IgD-negative memory B cell (primary cell): ENCODE measurements at regions not wholly inside any gene's neighbourhood (a gene's known extent, or its start where the extent isn't known, plus 50 kb on each side); places are given as distances from the start of the nearest gene placed in this dataset.

ENCODE experiments used
- H3K27ac Mint-ChIP-seq, 3 donors: one replicate each; pipeline ENCODE4 v1.8.0; 2020 to 2022; ENCODE audit warnings: mild to moderate bottlenecking in 3 of 3, mixed read lengths in 3 of 3, moderate library complexity in 1 of 3
- H3K27me3 Mint-ChIP-seq: one replicate; pipeline ENCODE4 v1.8.0; 2021; ENCODE audit warnings: mixed read lengths
- H3K36me3 Mint-ChIP-seq: one replicate; pipeline ENCODE4 v1.8.0; 2020; ENCODE audit warnings: mild to moderate bottlenecking, mixed read lengths
- H3K4me1 Mint-ChIP-seq, 3 donors: one replicate each; pipeline ENCODE4 v1.8.0; 2020 to 2022; ENCODE audit warnings: mixed read lengths in 3 of 3, mild to moderate bottlenecking in 1 of 3
- H3K4me3 Mint-ChIP-seq, 4 donors: one replicate each; pipeline ENCODE4 v1.8.0; 2020 to 2022; ENCODE audit warnings: mild to moderate bottlenecking in 4 of 4, mixed read lengths in 4 of 4, moderate library complexity in 3 of 4
- H3K9me3 Mint-ChIP-seq, 3 donors: one replicate each; pipeline ENCODE4 v1.8.0; 2020 to 2021; ENCODE audit warnings: mixed read lengths in 3 of 3, mild to moderate bottlenecking in 1 of 3

- H3K9me3 Mint-ChIP-seq = peaks cover 0 to 8% (median 7%) of the 10 kb centered on the region in 3 donors
- H3K36me3 Mint-ChIP-seq = peaks cover 4% of the 10 kb centered on the region
- H3K27ac Mint-ChIP-seq = no peak overlapping the region
- H3K27me3 Mint-ChIP-seq = no peaks in the 10 kb centered on the region
- H3K4me1 Mint-ChIP-seq = no peaks in the 10 kb centered on the region
- no peak overlapping the region for H3K4me3 Mint-ChIP-seq
Observed at GRCh38 chr11:110951950-110952503, 239.8 kb upstream of the ARHGAP20 start.

DNA sequence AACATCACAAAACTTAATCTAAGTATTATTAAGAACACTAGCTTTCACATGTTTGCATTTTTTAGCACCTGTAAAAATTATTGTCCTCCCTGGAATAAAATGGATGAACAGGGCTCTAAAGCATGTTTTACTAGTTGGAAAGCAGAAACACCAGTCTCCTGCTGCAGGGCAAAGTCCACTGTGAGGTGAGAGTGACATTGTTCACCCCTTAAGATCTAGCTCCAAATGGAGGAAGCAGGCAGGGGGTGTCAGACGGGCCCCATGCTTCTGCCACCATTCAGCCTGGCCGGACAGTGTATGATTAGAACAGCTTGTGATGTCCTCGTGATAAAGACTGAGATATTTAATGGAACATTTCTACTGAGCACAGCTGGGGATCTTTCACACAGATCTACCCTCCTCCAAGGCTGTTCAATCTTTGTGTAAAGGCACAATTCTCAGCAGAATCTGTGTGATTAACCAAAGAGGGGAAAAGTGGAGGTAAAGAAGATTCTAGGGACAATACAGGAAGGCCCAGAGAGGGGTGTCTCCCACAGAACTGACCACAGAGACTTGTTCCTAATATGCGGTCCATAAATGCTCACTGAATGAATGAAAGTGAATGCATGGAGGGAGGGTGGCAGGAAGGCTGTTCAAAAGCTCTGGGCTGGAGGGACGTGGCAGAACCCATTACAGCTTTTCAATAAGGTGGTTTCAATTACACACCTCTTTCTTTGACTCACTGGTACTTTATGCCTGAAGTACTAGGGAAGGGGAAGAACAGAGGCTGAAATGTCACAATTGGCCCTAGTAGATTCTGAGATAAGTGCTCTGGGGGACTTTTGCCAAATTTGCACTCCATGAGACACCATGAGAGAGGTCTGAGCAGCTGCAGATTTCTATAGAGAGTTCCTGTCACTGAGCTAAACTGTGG, 239.1 kb upstream of the ARHGAP20 start:
- no peak overlapping the region for H3K27ac Mint-ChIP-seq
- no peaks in the 10 kb centered on the region for H3K4me1 Mint-ChIP-seq

GRCh38 chr11:110948112-110948511, 235.9 kb upstream of the ARHGAP20 start:
- Mint-ChIP-seq H3K27ac (no peak overlapping the region), H3K4me1 (no peaks in the 10 kb centered on the region), H3K9me3 (peaks cover 0 to 8% (median 7%) of the 10 kb centered on the region in 3 donors), H3K27me3 (no peaks in the 10 kb centered on the region), H3K36me3 (peaks cover 4% of the 10 kb centered on the region), H3K4me3 (no peak overlapping the region)

More for the DNA sequence above, 239.1 kb upstream of the ARHGAP20 start:
- peaks cover 4% of the 10 kb centered on the region for H3K36me3 Mint-ChIP-seq
- no peaks in the 10 kb centered on the region for H3K27me3 Mint-ChIP-seq
- no peak overlapping the region for H3K4me3 Mint-ChIP-seq
- peaks cover 0 to 8% (median 7%) of the 10 kb centered on the region in 3 donors for H3K9me3 Mint-ChIP-seq

DNA sequence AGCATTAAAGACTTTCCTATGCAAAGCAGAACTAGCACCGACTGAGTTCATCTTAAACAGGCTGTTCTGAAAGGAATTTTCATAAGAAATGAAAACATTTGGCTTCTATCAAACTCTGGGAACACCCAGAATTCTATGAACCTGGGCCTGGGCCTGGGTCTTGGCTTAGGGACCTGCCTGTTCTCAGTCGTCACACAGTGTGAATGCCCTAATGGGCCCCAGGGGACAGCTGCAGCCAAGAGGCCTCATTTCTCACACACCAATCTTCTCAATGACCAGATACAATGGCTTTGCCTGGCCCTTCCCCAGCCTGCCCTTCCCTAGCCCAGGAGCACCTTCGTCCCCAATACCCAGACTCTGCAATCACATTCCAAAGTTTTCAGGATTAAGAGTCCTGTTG, 234.9 kb upstream of the ARHGAP20 start:
- Mint-ChIP-seq H3K36me3 (peaks cover 4% of the 10 kb centered on the region), H3K4me1 (no peaks in the 10 kb centered on the region), H3K4me3 (no peak overlapping the region), H3K27me3 (no peaks in the 10 kb centered on the region), H3K27ac (no peak overlapping the region), H3K9me3 (peaks cover 0 to 8% (median 7%) of the 10 kb centered on the region in 3 donors)

GRCh38 chr11:110939471-110939870, 227.2 kb upstream of the ARHGAP20 start:
- Mint-ChIP-seq H3K4me1 (no peaks in the 10 kb centered on the region), H3K9me3 (no peaks in the 10 kb centered on the region), H3K27me3 (no peaks in the 10 kb centered on the region), H3K36me3 (no peaks in the 10 kb centered on the region), H3K27ac (no peak overlapping the region), H3K4me3 (no peak overlapping the region)

GRCh38 chr11:110935018-110935640, 222.9 kb upstream of the ARHGAP20 start:
- Mint-ChIP-seq H3K9me3 (no peaks in the 10 kb centered on the region), H3K4me1 (no peaks in the 10 kb centered on the region)

GRCh38 chr11:110929129-110929528, 216.9 kb upstream of the ARHGAP20 start:
- Mint-ChIP-seq H3K9me3 (peaks cover 0 to 2% (median 0%) of the 10 kb centered on the region in 3 donors), H3K4me1 (peaks cover 0 to 1% (median 0%) of the 10 kb centered on the region in 3 donors), H3K36me3 (peaks cover 2% of the 10 kb centered on the region), H3K27ac (no peak overlapping the region), H3K4me3 (no peak overlapping the region), H3K27me3 (peaks cover 2% of the 10 kb centered on the region)

More at GRCh38 chr11:110935018-110935640, 222.9 kb upstream of the ARHGAP20 start:
- Mint-ChIP-seq H3K27ac (no peak overlapping the region), H3K36me3 (no peaks in the 10 kb centered on the region), H3K27me3 (no peaks in the 10 kb centered on the region), H3K4me3 (no peak overlapping the region)

DNA sequence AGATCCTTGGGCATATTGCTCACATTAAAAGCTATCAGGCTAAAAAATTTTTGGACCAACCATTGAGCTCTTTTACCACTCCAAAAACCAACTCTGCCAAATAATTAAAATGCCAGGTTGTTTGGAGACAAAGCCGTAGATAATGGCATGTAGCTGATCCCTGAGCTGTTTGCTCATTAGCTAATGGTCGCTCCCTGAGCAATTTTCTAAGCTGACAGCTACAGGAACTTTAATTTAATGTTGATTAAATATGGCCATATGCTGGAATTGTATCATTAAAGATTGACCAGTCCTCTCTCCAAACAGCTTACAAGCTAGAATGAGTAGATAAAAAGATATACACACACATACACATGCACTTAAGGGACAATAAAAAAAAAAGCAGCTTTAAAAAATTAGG, 216.2 kb upstream of the ARHGAP20 start:
- Mint-ChIP-seq H3K9me3 (peaks cover 0 to 2% (median 0%) of the 10 kb centered on the region in 3 donors), H3K4me1 (peaks cover 0 to 1% (median 0%) of the 10 kb centered on the region in 3 donors), H3K27me3 (peaks cover 2% of the 10 kb centered on the region), H3K4me3 (no peak overlapping the region), H3K27ac (no peak overlapping the region), H3K36me3 (peaks cover 2% of the 10 kb centered on the region)

- H3K27me3 Mint-ChIP-seq = no peaks in the 10 kb centered on the region
- H3K36me3 Mint-ChIP-seq = no peaks in the 10 kb centered on the region
- peaks cover 0 to 10% (median 1%) of the 10 kb centered on the region in 3 donors for H3K9me3 Mint-ChIP-seq
Observed at GRCh38 chr11:110921742-110922521, 209.7 kb upstream of the ARHGAP20 start.

GRCh38 chr11:110919241-110919922, 207.1 kb upstream of the ARHGAP20 start:
- Mint-ChIP-seq H3K4me3 (peak overlapping the region in 1 of 4 donors; percentile 66), H3K27ac (peak overlapping the region in 1 of 3 donors; percentile 3), H3K27me3 (no peaks in the 10 kb centered on the region), H3K36me3 (no peaks in the 10 kb centered on the region), H3K9me3 (peaks cover 0 to 19% (median 5%) of the 10 kb centered on the region in 3 donors), H3K4me1 (peaks cover 5 to 8% (median 8%) of the 10 kb centered on the region in 3 donors)

More at GRCh38 chr11:110921742-110922521, 209.7 kb upstream of the ARHGAP20 start:
- Mint-ChIP-seq H3K27ac (peak overlapping the region in 2 of 3 donors; percentile 18 to 28), H3K4me3 (no peak overlapping the region), H3K4me1 (peaks cover 7 to 8% (median 8%) of the 10 kb centered on the region in 3 donors)

GRCh38 chr11:110918351-110918750, 206.1 kb upstream of the ARHGAP20 start:
- Mint-ChIP-seq H3K27me3 (no peaks in the 10 kb centered on the region), H3K36me3 (no peaks in the 10 kb centered on the region), H3K4me1 (peaks cover 5 to 8% (median 8%) of the 10 kb centered on the region in 3 donors), H3K4me3 (no peak overlapping the region), H3K27ac (no peak overlapping the region), H3K9me3 (peaks cover 0 to 19% (median 5%) of the 10 kb centered on the region in 3 donors)

GRCh38 chr11:110912437-110912836, 200.2 kb upstream of the ARHGAP20 start:
- Mint-ChIP-seq H3K36me3 (no peaks in the 10 kb centered on the region), H3K9me3 (peaks cover 0 to 14% (median 8%) of the 10 kb centered on the region in 3 donors), H3K27ac (no peak overlapping the region), H3K4me3 (no peak overlapping the region), H3K27me3 (no peaks in the 10 kb centered on the region), H3K4me1 (peaks cover 7 to 10% (median 9%) of the 10 kb centered on the region in 3 donors)

DNA sequence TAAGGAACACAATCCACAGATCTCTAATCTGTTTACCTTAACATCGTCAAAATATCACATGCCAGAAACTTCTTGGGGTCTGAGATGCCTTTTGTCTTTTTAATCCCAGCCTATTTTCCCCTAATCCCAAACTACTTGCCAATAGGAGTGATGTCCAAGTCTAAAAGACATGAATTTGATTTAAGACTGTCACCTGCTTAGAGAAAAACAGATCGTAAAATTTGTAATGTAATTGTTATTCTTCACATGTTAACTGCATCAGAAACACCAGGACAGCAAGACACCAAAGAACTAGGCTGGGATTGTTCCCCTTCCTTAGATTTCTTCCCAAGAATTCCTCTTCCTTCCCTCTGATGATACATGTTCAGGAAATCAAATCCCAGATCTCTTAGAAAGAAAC, 198.1 kb upstream of the ARHGAP20 start:
- Mint-ChIP-seq H3K4me1 (peaks cover 10 to 14% (median 13%) of the 10 kb centered on the region in 3 donors), H3K9me3 (peaks cover 0 to 4% (median 3%) of the 10 kb centered on the region in 3 donors), H3K27ac (no peak overlapping the region)

GRCh38 chr11:110909336-110909735, 197.1 kb upstream of the ARHGAP20 start:
- H3K9me3 Mint-ChIP-seq = peaks cover 0 to 3% (median 0%) of the 10 kb centered on the region in 3 donors
- H3K4me3 Mint-ChIP-seq = no peak overlapping the region
- no peaks in the 10 kb centered on the region for H3K36me3 Mint-ChIP-seq
- H3K4me1 Mint-ChIP-seq = peaks cover 10 to 14% (median 13%) of the 10 kb centered on the region in 3 donors
- no peak overlapping the region for H3K27ac Mint-ChIP-seq
- H3K27me3 Mint-ChIP-seq = no peaks in the 10 kb centered on the region

More for the DNA sequence above, 198.1 kb upstream of the ARHGAP20 start:
- H3K36me3 Mint-ChIP-seq = no peaks in the 10 kb centered on the region
- no peaks in the 10 kb centered on the region for H3K27me3 Mint-ChIP-seq
- H3K4me3 Mint-ChIP-seq = no peak overlapping the region
